GM21367 (cell line): ENCODE measurements at regions not wholly inside any gene's neighbourhood (a gene's known extent, or its start where the extent isn't known, plus 50 kb on each side); places are given as distances from the start of the nearest gene placed in this dataset.

ENCODE experiments used
- ATAC-seq: cut with Tn5 transposase; IDR thresholded peaks from one replicate; pipeline ENCODE4 v1.9.1; 2021; ENCODE audit not compliant: unreplicated experiment

GRCh38 chr2:22282220-22282619 is 1102.8 kb upstream of the KLHL29 start:
- ATAC-seq = no peak

GRCh38 chr2:22282916-22283315 is 1102.1 kb upstream of the KLHL29 start:
- no peak for ATAC-seq

- ATAC-seq = no peak
These were observed 1101.5 kb upstream of the KLHL29 start for GRCh38 chr2:22283436-22283835.

- no peak for ATAC-seq
These were observed 1094.7 kb upstream of the KLHL29 start for GRCh38 chr2:22290302-22290701.

- ATAC-seq = no peak
These were observed 1094.0 kb upstream of the KLHL29 start for GRCh38 chr2:22290909-22291473.

GRCh38 chr2:22301228-22301627 is 1083.8 kb upstream of the KLHL29 start:
- ATAC-seq = no peak

GRCh38 chr2:22326250-22326649 is 1058.7 kb upstream of the KLHL29 start:
- ATAC-seq = no peak

GRCh38 chr2:22329211-22330154 is 1055.5 kb upstream of the KLHL29 start:
- no peak for ATAC-seq

GRCh38 chr2:22336414-22336813 is 1048.6 kb upstream of the KLHL29 start:
- no peak for ATAC-seq

- ATAC-seq = no peak
These were observed 1044.3 kb upstream of the KLHL29 start for GRCh38 chr2:22340716-22341115.

- no peak for ATAC-seq
These were observed 1037.7 kb upstream of the KLHL29 start for GRCh38 chr2:22347306-22347705.

GRCh38 chr2:22350621-22351020 is 1034.4 kb upstream of the KLHL29 start:
- ATAC-seq = no peak

GRCh38 chr2:22355816-22356433 is 1029.1 kb upstream of the KLHL29 start:
- peak; percentile 87 for ATAC-seq

GRCh38 chr2:22359071-22359672 is 1025.8 kb upstream of the KLHL29 start:
- no peak for ATAC-seq

GRCh38 chr2:22360735-22361374 is 1024.1 kb upstream of the KLHL29 start:
- ATAC-seq = no peak

- no peak for ATAC-seq
These were observed 1023.4 kb upstream of the KLHL29 start for GRCh38 chr2:22361571-22361970.

GRCh38 chr2:22375096-22375495 is 1009.9 kb upstream of the KLHL29 start:
- no peak for ATAC-seq

- ATAC-seq = no peak
These were observed 1007.7 kb upstream of the KLHL29 start for GRCh38 chr2:22377268-22377667.

- no peak for ATAC-seq
These were observed 1002.4 kb upstream of the KLHL29 start for GRCh38 chr2:22382479-22383169.

- ATAC-seq = no peak
These were observed 987.1 kb upstream of the KLHL29 start for GRCh38 chr2:22397847-22398246.
